ENCODE measurements at regions not wholly inside any gene's neighbourhood (a gene's known extent, or its start where the extent isn't known, plus 50 kb on each side); places are given as distances from the start of the nearest gene placed in this dataset.
"Not testable (repeated sequence)": the region's sequence is repeated elsewhere in the genome, so short reads cannot be mapped to it uniquely, and the experiment has no call there.

- DNase-seq (ENCODE audit: low read depth): no peak
Measured at GRCh38 chrX:25442499-25442898, 426.7 kb upstream of the ARX start.

DNA sequence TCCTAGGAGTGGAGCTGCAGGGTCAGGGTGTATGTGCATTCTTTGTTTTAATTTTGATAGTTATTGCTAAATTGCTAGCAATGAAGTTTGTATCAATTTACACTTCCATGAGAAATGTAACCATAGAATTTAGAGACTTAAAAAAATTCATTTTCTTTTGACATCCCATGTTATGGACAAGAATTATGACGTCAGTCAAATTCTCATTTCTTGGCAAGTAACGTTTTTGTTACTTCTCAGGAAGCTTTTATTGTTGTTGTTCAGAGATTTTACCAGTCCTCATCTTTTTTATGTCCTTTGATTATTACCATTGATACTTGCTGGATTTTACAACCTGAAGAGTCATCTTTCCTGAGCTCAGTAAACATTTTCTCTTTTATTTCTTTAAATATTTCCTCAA, 417.5 kb upstream of the ARX start:
- no peak for DNase-seq (ENCODE audit: low read depth)

GRCh38 chrX:25432396-25432795, 416.6 kb upstream of the ARX start:
- DNase-seq (ENCODE audit: low read depth): no peak

- no peak for DNase-seq (ENCODE audit: low read depth)
Measured at GRCh38 chrX:25427873-25428555, 412.2 kb upstream of the ARX start.

DNA sequence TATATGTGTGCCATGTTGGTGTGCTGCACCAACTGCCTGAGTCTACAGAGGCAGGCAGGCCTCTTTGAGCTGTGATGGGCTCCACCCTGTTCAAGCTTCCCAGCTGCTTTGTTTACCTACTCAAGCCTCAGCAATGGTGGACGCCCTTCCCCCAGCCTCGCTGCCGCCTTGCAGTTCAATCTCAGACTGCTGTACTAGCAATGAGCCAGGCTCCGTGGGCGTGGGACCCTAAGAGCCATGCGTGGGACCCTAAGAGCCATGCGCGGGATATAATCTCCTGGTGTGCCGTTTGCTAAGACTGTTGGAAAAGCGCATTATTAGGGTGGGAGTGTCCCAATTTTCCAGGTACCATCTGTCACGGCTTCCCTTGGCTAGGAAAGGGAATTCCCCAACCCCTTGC, 388.4 kb upstream of the ARX start:
- DNase-seq (ENCODE audit: low read depth): not testable (repeated sequence)

DNA sequence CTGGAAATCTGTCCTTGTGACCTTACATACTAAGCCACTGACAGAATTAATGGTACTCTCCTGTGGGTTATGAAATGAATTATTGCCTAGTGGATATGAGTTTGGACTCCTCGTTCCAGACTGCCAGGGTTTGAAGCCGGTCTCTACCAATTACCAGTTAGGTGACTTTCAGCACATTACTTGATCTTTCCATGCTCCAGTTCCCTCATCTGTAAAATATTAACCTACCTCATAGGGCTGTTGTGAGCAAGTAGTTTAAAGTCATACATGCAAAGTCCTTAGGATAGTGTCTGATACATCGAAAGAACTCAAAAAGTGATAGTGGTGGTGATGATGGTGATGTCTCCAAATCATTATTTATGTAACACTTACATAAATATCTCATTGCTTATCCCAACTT, 373.5 kb upstream of the ARX start:
- DNase-seq (ENCODE audit: low read depth): no peak

GRCh38 chrX:25383196-25383595, 367.4 kb upstream of the ARX start:
- no peak for DNase-seq (ENCODE audit: low read depth)

GRCh38 chrX:25356456-25356855, 340.7 kb upstream of the ARX start:
- DNase-seq (ENCODE audit: low read depth): no peak

DNA sequence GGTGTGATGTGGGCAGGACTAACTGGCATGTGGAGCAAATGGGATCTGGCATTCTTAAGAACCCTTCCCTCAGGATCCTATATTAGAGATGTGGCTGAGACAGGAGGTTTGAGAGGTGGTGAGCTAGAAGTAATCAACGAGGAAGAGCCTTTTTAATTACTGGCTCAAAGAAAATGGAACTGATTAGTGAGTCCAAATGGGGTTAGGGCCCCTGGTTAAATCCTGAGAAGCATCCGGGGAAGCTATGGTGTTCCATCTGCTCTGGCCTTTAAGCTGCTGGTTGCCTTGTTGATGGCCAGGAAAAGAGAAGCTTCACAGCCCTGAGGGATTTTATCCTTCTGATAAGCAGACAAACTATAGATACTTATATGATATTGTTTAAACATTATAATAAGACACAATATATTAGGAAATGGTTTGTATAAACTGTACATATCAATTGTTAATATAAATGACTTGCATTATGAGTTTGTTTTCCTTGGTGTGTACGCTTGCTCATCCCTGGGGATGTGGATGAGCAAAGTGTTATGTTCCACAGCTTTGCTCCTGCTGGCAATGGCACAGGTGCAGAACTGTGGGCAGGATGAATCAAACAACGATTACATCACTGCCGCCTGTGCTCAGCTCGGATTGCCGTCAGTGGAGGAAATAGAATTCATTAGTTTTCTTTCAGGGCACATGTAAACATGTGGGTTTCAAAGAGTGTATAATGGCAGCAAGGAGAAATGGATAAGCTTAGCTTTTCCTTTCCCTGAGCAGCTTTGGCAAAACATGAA, 328.6 kb upstream of the ARX start:
- no peak for DNase-seq (ENCODE audit: low read depth)

- no peak for DNase-seq (ENCODE audit: low read depth)
Measured at GRCh38 chrX:25343060-25343459, 327.3 kb upstream of the ARX start.

- DNase-seq (ENCODE audit: low read depth): no peak
Measured at GRCh38 chrX:25337841-25338240, 322.1 kb upstream of the ARX start.

DNA sequence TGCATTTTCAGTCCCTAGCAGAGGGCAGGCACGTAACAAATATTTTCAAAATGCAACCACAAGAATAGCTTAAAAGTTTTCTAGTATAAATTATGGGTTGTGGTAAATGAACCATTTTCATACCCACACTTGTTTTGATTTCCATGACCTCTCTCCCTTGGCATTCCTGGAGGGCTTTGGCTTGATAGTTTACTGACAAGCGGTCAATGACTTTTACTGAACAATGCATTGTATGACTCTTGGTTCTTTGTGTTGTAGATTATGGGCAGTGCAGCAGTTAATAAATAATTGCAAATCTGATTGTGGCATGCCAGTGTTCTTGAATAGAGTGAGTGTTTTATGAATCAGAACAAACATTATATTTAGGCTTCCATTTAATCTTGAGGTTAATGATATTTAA, 285.2 kb upstream of the ARX start:
- no peak for DNase-seq (ENCODE audit: low read depth)

DNA sequence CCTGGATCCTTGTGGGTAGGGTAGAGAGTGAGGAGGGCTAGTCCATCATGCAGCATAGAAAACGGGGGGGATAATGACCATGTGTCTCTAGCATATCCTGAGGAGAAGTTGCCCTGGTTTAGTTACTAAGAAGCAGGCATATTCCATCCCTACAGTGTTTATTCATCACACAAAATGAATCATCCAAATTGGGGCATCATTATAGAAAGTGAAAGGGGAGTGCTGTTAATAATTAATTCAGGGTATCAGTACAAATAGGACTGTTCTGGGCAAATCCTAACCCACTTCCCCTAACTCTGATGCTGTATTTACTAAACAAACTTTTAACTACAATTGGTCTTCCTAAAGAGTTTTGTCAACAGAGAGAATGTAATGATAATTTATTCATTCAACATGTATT, 281.1 kb upstream of the ARX start:
- DNase-seq (ENCODE audit: low read depth): no peak

DNA sequence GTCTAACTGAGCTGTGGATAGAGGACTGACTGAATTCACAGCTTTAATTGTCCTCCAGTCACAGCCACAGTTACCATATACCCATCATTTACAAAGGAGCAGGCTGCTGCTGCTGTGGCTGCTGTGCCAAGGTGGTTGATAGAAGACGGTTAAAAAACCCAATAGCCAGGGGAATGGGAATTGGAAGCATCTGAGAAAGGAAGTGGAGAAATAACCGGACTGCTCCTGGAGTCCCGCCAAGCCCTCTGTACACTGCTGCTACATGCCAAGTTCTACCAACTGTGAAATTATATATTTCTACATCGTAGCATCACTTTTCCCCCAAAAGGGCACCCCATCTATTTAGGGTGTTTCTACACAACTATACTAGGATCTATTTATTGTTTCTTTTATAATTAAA, 279.7 kb upstream of the ARX start:
- no peak for DNase-seq (ENCODE audit: low read depth)

- DNase-seq (ENCODE audit: low read depth): no peak
Measured at GRCh38 chrX:25290132-25290531, 274.4 kb upstream of the ARX start.

DNA sequence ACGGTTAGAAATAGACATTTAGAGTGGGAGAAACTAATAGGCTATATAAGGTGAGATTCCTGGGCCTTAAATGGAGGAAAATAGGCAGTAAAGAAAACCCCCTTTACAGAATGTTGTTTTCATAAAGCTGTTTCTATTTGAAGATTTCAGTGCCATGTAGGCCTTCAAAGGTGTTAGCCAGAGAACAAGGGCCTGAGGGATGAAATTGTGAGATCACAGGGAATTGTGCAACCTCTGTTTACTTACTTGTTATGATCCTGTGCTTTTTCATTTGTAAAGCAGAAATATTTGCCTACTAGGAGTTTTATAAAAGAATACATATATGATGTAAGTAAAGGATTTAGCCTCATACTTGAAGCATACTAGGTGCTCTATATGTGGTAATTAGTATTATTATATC, 272.9 kb upstream of the ARX start:
- DNase-seq (ENCODE audit: low read depth): no peak

GRCh38 chrX:25287521-25287920, 271.8 kb upstream of the ARX start:
- no peak for DNase-seq (ENCODE audit: low read depth)

GRCh38 chrX:25285598-25285997, 269.8 kb upstream of the ARX start:
- no peak for DNase-seq (ENCODE audit: low read depth)

- no peak for DNase-seq (ENCODE audit: low read depth)
Measured at GRCh38 chrX:25279510-25279909, 263.7 kb upstream of the ARX start.

DNA sequence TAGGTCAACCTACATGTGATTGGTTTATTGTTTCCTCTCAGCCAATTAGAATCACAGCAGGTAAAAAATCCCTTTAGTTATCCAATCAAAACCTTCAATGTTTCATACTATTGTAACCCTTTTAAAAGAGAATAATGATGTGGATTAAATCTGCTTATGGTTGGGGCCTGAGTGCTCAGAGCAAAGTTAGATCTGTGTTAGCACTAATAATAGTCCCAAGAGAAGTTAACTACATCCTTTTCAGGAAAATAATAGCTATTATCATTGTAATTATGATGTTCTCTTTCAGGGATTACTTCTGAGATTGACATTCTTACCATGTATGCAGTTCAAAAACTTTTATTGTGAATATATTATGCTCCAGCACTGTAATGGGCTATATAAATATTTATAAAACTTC, 262.6 kb upstream of the ARX start:
- DNase-seq (ENCODE audit: low read depth): no peak

GRCh38 chrX:25277574-25277973, 261.8 kb upstream of the ARX start:
- DNase-seq (ENCODE audit: low read depth): no peak

DNA sequence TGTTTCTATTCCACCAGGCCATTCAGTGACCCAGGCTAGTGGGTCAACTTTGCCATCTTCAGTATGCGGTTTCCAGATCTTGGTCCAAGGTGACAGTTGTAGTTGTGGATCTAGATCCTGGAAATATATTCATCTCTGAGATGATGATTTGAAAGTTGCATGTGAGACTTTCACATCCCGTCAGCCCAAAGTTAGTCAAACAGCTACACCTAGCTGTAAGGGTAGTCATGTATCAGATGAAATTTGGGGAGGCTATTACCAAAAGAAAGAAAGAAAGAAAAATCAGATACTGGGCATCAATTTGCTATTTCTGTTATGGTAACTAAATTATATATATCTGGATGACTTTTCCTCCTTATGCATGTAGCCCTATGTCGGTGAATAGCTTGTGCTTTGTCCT, 259.4 kb upstream of the ARX start:
- no peak for DNase-seq (ENCODE audit: low read depth)

DNA sequence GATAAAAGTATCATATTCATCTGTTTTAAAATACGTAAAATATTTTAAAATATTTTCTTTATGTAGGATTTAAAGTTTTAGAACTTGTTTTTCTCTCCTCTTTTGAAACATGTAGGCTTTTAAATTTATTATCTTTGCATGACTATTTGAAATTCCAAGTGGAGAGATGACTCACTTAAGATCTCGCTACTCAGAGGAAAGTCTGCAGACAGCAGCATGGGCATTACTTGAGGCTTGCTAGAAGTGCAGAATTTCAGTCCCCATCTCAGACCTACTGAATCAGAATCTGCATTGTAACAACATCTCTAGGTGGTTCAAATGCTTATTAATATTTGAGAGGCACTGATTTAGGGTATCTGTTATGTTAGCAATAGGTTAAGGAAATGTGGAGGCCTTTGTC, 225.7 kb upstream of the ARX start:
- DNase-seq (ENCODE audit: low read depth): no peak

DNA sequence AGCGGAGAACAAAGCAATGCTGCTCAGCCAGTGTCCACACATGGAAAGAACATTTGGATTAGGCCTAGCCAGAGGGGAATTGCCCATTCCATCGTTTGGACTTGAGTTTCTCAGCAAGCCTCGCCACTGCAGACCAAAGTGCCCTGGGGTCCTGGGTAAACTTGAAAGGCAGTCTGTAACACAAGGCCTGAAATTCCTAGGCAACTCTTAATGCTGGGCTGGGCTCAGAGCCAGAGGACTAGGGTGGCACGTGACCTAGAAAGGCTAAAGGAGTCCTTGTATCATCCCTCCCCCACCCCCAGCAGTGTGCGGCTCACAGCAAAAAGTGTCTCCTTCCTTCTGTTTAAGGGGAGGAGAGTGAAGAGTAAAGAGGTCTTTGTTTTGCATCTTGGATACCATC, 210.4 kb upstream of the ARX start:
- DNase-seq (ENCODE audit: low read depth): no peak
